HG03045 (cell line): ENCODE measurements at regions not wholly inside any gene's neighbourhood (a gene's known extent, or its start where the extent isn't known, plus 50 kb on each side); places are given as distances from the start of the nearest gene placed in this dataset.

ENCODE experiments used
- ATAC-seq: cut with Tn5 transposase; IDR thresholded peaks from one replicate; pipeline ENCODE4 v1.9.1; 2021; ENCODE audit warnings: mild to moderate bottlenecking, moderate library complexity; ENCODE audit not compliant: unreplicated experiment

DNA sequence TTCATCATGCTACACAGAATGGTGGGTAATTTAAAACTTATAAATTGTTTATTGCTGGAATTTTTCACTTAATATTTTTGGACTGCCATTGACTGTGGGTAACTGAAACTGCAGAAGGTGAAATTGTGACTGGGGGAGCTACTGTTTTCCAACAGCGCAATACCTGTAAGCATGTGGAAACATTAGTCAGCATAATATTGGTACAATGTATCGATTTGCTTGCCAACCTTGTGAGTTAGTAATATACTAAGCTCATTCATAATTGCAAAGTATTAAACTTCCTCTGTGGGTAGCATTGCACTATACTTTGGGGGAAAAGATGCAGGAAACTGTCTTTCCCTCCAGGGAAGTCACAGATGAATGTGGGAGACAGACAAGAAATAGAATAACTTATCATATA is 766.5 kb downstream of the HDGFL1 start:
- no peak for ATAC-seq

DNA sequence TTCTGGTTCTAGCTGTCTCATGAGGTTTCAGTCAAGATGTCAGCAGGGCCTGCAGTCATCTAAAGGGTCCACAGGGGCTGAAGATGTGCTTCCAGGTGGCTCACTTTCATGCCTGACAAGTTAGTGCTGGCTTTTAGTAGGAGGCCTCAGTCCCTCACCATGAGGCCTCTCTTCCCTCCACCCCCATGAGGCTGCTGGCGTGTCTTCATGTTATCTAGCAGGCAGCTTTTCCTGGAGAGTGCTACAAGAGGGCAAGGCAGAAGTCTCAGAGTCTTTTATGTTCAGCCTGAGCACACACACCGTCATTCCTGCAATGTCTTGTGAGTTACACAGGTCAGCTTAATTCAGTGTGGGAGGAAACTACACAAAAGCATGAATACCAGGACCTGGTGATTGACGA is 769.9 kb downstream of the HDGFL1 start:
- no peak for ATAC-seq

DNA sequence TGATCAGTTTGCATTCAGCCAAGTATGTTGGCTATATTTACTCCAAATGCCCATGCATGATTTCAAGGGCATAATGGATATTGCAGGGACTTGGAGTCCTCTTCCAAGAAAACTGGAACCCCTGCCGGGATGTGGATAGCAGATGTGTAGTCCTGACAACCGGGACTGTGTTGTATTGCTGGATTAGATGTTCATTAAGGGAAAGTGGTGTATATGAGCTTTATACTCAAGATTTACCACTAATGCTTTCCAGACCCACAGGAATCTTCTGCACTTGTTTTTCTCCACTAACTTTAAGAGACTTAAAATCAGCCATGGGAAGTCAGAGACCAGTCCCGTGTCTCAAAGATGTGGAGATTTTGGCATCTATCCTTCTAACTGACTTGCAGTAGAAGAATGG is 770.9 kb downstream of the HDGFL1 start:
- ATAC-seq: no peak

GRCh38 chr6:23343610-23344306 is 774.4 kb downstream of the HDGFL1 start:
- no peak for ATAC-seq

- no peak for ATAC-seq
Measured at GRCh38 chr6:23348185-23348584, 777.8 kb upstream of the NRSN1 start.

DNA sequence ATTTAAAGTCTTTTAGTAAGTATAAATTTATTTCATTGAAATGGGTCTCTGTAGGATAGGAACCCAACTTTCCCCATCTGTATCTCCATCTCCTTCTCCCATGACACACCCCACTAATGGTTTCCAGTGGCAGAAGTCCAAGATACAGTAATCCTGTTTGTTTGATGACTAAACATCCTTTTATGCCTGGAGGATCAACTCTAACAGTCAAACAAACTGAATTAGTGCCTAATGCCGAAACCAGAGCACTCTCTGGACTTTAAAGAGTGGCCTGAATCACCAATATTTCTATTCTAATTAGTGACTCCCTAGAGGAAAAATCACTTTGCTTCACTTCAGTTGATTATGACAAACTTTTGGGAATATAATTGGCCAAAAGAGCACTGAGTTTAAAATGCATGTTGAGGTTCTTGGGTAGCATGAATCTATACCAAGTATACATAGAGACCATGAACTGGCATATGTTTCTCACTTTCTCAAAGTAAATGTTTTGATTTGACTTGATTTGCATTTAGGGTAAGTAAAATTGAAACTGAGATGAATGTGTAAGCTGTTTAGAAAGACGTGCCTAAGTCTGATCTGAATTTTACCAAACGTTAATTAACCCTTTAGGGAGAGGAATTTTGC is 776.4 kb upstream of the NRSN1 start:
- no peak for ATAC-seq

DNA sequence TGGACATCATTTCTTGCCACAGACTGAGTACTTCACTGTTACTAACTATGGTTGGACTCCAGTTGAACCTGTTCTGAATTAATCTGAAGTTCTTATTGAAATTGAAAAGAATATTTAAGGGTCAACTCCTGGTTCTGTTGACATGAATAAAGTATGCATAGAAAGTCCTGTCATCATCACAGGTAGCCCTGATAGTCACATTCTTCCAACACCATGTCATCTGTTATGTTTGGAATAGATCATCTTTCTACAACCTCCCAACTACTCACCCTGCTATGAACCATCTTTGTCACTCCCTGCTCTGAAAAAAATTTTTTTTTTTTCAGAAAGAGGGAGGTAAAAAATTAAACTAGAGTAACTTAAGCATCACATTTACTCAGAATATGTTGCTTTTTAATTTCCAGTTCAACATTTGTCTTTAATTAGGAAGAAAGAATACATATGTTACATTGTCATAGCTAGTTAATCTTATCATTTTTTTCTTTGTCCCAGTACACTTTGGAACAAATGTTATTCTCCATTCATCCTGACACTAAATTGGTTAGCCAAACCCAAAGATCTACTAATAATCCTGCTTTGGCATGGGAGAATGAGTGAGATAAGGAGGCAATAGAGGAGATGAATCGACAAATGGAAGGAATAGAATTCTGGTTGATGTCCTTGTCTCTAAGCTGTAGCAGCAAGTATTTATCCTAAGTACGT is 775.1 kb upstream of the NRSN1 start:
- no peak for ATAC-seq

DNA sequence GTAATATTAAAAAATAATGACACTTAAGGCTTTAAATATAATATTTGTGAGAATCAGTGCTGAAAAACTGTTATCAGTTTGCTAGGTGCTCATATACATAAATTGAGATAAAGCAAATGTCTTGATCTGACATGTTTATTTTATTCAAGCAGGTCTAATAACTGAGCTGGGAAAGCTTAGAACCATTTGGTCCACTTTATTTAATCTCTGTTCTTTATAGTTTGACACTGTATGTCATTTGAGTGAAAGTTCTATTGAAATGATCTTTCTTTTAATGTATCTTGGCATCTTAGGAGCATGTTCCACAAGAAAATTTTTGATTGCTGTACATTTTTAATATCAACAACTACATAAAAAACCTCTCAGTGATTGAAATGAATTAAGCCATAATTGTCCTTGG is 772.0 kb upstream of the NRSN1 start:
- no peak for ATAC-seq

GRCh38 chr6:23357185-23357766 is 768.7 kb upstream of the NRSN1 start:
- ATAC-seq: no peak

DNA sequence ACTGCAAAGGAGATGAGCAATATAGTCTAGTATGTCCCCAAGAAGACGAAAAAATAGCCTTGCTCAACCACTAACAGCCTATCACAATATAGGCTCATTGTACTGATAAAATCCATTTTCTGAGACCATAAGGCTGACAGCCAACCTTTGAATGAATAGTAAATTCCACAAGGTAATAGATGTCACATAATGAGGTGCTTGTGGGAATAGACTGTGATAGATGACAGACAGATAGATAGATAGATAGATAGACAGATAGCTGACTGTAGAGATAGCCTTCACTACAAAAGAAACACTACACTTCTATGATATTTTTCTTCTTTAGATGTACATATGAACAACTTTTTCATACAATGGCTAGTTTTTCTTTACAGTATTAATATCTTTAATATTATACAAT is 760.3 kb upstream of the NRSN1 start:
- no peak for ATAC-seq

- no peak for ATAC-seq
Measured at GRCh38 chr6:23367311-23367710, 758.7 kb upstream of the NRSN1 start.

GRCh38 chr6:23368557-23368956 is 757.5 kb upstream of the NRSN1 start:
- no peak for ATAC-seq

GRCh38 chr6:23370051-23370450 is 756.0 kb upstream of the NRSN1 start:
- ATAC-seq: no peak

DNA sequence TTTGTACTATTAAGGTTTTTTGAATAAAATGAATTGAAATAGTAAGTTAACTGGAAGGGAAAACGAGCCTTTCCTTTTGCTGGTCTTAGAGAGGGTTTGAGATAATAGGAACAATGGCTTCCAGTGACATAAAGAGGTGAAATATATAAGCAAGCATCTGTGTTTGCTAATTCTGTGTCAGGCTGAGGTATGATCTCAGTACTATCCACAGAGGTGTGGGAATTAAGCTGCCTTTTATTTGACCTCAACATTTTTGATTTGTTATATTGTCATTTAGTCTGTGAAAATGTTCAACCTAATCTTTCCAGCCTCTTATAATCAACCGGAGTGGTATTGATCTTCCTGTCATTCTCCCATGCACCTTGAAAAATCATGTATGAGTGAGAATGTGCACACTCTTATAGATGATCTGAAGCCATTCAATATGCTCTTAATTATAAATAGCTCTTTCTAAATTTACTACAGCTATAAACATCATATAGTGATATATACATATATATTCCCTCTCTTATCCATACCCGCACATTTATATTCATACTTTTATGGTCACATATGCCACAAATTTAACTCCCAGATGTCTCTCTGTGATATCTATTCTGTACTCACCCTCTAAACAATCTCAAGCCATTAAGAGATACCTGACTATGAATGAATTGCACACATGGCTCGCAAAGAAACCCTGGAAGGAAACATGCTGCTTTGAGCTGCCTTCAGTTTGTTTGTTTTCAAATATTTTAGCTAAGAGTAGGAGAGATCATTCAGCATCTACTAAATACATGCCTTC is 754.7 kb upstream of the NRSN1 start:
- ATAC-seq: no peak

- no peak for ATAC-seq
Measured at GRCh38 chr6:23377830-23378229, 748.2 kb upstream of the NRSN1 start.

DNA sequence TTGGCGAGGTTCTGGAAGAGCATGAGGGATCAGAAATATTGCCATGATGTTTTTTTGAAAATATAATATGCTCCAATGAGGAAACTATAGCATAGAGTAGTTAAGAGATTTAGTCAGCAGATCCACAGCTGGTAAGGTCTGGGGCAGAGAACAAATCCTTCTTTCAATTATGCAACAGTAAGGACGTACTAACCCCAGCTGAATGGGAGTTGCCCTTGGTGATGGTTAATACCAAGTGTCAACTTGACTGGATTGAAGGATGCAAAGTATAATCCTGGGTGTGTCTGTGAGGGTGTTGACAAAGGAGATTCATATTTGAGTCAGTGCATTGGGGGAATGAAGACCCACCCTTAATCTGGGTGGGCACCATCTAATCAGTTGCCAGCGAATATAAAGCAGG is 745.5 kb upstream of the NRSN1 start:
- no peak for ATAC-seq

- no peak for ATAC-seq
Measured at GRCh38 chr6:23388086-23388783, 737.8 kb upstream of the NRSN1 start.

DNA sequence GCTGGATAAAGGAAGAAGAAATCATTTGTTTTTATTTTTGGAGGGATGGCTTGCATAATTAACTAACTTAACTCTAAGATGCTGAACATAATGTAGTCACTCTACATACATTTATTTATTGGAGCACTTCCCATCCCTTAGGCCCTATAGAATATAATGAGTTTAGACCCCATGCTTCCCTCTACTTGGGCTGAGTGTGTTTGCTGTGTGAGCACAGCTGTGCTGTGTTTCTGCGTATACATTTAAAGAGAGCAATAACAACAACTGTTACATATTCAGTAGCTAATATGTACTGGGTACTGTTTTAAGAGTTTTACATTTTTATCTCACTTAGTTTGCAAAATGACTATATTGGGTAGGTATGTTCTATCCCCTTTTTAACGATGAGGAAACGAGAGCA is 736.6 kb upstream of the NRSN1 start:
- ATAC-seq: no peak

DNA sequence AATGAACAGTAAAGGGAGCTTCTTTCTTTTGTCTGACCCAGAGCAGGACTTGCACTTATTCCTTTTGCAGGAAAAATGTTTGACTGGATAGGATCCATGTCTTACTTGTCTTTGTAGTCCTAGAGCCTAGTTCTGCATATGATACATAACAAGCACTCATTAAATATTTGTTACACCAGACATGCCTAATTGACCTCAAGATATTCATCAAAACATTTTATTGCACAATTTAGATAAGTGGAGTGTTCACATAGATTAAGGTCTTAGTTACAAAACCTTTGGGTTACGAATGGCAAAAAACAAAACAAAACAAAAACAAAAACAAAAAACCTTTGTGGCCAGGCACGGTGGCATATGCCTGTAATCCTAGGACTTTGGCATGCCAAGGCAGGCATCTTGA is 735.8 kb upstream of the NRSN1 start:
- no peak for ATAC-seq

DNA sequence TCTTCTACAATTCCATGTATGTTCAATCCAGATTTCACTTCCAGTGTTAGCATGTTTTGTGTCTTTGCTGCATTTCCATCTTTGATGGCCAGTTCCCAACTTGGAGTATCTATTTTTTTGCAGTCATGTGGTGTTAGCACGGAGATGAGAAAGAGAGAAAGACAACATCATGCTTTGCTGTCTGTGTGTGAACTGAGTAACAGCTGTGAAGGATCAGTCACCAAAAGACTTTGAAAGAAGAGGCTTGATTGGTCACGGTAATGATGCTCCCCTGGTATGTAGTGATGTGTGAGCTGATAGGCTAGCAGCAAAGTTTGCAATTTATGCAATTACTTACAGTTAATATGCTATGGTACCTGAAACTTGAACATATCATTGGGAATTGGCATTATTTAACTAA is 731.3 kb upstream of the NRSN1 start:
- no peak for ATAC-seq

GRCh38 chr6:23395381-23395780 is 730.6 kb upstream of the NRSN1 start:
- no peak for ATAC-seq
